ENCODE measurements at regions not wholly inside any gene's neighbourhood (a gene's known extent, or its start where the extent isn't known, plus 50 kb on each side); places are given as distances from the start of the nearest gene placed in this dataset.

GRCh38 chr4:173910891-173911290, 372.6 kb downstream of the FBXO8 start:
- Histone ChIP-seq H2BK15ac (ENCODE audit: low read depth, poor library complexity, severe bottlenecking) (no peak overlapping the region), H3K9me3 (ENCODE audit: control insufficient read depth, low read length) (no peaks in the 10 kb centered on the region), H2BK12ac (ENCODE audit: low read length in 2 of 2) (no peak overlapping the region), H3K18ac (ENCODE audit: low read depth in 1 of 2, low read length in 2 of 2) (no peak overlapping the region), H3K4me3 (ENCODE audit: insufficient read depth in 1 of 2, low read depth in 1 of 2, low read length in 2 of 2) (no peak overlapping the region), H3K4me2 (ENCODE audit: low read length, poor library complexity, severe bottlenecking) (no peak overlapping the region), H3K79me1 (replicated peaks; ENCODE audit: low read length, poor library complexity, severe bottlenecking) (no peaks in the 10 kb centered on the region), H2AFZ (ENCODE audit: low read depth, low read length) (no peak overlapping the region), H3K27ac (ENCODE audit: low read length, poor library complexity, severe bottlenecking) (no peak overlapping the region), H2BK120ac (ENCODE audit: low read depth, low read length) (no peak overlapping the region), H3K9ac (ENCODE audit: low read length) (no peak overlapping the region), H2BK5ac (ENCODE audit: low read depth, low read length, poor library complexity, severe bottlenecking) (no peak overlapping the region), H3K27me3 (ENCODE audit: control insufficient read depth in 1 of 2, insufficient read depth in 1 of 2, low read length in 2 of 2) (no peaks in the 10 kb centered on the region), H3K4me1 (ENCODE audit: control insufficient read depth, insufficient read depth, low read depth, low read length) (no peaks in the 10 kb centered on the region), H3K14ac (ENCODE audit: low read length in 2 of 2) (no peak overlapping the region), H4K8ac (ENCODE audit: low read length) (no peak overlapping the region), H2AK5ac (ENCODE audit: low read length, severe bottlenecking) (no peak overlapping the region), H3K23ac (ENCODE audit: low read length in 2 of 2) (no peak overlapping the region), H3K4ac (ENCODE audit: low read depth in 1 of 2, low read length in 2 of 2) (no peak overlapping the region), H4K91ac (ENCODE audit: low read length) (no peak overlapping the region), H3K36me3 (ENCODE audit: control insufficient read depth in 1 of 2, insufficient read depth in 2 of 2, low read depth in 1 of 2, low read length in 2 of 2) (no peaks in the 10 kb centered on the region)
- 96% methylated on average over 4 of the region's 4 CpGs for WGBS
- DNase-seq = no peak

- H3K27ac ChIP-seq (ENCODE audit: low read length, poor library complexity, severe bottlenecking) = no peak overlapping the region
- H3K9me3 ChIP-seq (ENCODE audit: control insufficient read depth, low read length) = no peaks in the 10 kb centered on the region
- H2AFZ ChIP-seq (ENCODE audit: low read depth, low read length) = no peak overlapping the region
- H3K4ac ChIP-seq (ENCODE audit: low read depth in 1 of 2, low read length in 2 of 2) = no peak overlapping the region
- H2BK12ac ChIP-seq (ENCODE audit: low read length in 2 of 2) = no peak overlapping the region
- H3K79me1 ChIP-seq (replicated peaks; ENCODE audit: low read length, poor library complexity, severe bottlenecking) = no peaks in the 10 kb centered on the region
- no peak overlapping the region for H3K14ac ChIP-seq (ENCODE audit: low read length in 2 of 2)
- no peak for DNase-seq
- H3K4me1 ChIP-seq (ENCODE audit: control insufficient read depth, insufficient read depth, low read depth, low read length) = no peaks in the 10 kb centered on the region
- H4K8ac ChIP-seq (ENCODE audit: low read length) = no peak overlapping the region
- H3K27me3 ChIP-seq (ENCODE audit: control insufficient read depth in 1 of 2, insufficient read depth in 1 of 2, low read length in 2 of 2) = no peaks in the 10 kb centered on the region
- no peak overlapping the region for H3K4me2 ChIP-seq (ENCODE audit: low read length, poor library complexity, severe bottlenecking)
- H4K91ac ChIP-seq (ENCODE audit: low read length) = no peak overlapping the region
- H2AK5ac ChIP-seq (ENCODE audit: low read length, severe bottlenecking) = no peak overlapping the region
- H3K9ac ChIP-seq (ENCODE audit: low read length) = no peak overlapping the region
- no peak overlapping the region for H2BK5ac ChIP-seq (ENCODE audit: low read depth, low read length, poor library complexity, severe bottlenecking)
- H2BK15ac ChIP-seq (ENCODE audit: low read depth, poor library complexity, severe bottlenecking) = no peak overlapping the region
- no peak overlapping the region for H3K18ac ChIP-seq (ENCODE audit: low read depth in 1 of 2, low read length in 2 of 2)
- H3K36me3 ChIP-seq (ENCODE audit: control insufficient read depth in 1 of 2, insufficient read depth in 2 of 2, low read depth in 1 of 2, low read length in 2 of 2) = no peaks in the 10 kb centered on the region
- H2BK120ac ChIP-seq (ENCODE audit: low read depth, low read length) = no peak overlapping the region
- H3K4me3 ChIP-seq (ENCODE audit: insufficient read depth in 1 of 2, low read depth in 1 of 2, low read length in 2 of 2) = no peak overlapping the region
- H3K23ac ChIP-seq (ENCODE audit: low read length in 2 of 2) = no peak overlapping the region
- 95% methylated on average over 3 of the region's 3 CpGs for WGBS
Measured at GRCh38 chr4:173909294-173909693, 374.2 kb downstream of the FBXO8 start.

- Histone ChIP-seq H3K4me3 (ENCODE audit: insufficient read depth in 1 of 2, low read depth in 1 of 2, low read length in 2 of 2) (no peak overlapping the region), H3K18ac (ENCODE audit: low read depth in 1 of 2, low read length in 2 of 2) (no peak overlapping the region), H3K4me2 (ENCODE audit: low read length, poor library complexity, severe bottlenecking) (no peak overlapping the region), H3K4ac (ENCODE audit: low read depth in 1 of 2, low read length in 2 of 2) (no peak overlapping the region), H3K23ac (ENCODE audit: low read length in 2 of 2) (no peak overlapping the region), H4K8ac (ENCODE audit: low read length) (no peak overlapping the region), H3K79me1 (replicated peaks; ENCODE audit: low read length, poor library complexity, severe bottlenecking) (no peaks in the 10 kb centered on the region), H3K9me3 (ENCODE audit: control insufficient read depth, low read length) (no peaks in the 10 kb centered on the region), H3K27ac (ENCODE audit: low read length, poor library complexity, severe bottlenecking) (no peak overlapping the region), H3K36me3 (ENCODE audit: control insufficient read depth in 1 of 2, insufficient read depth in 2 of 2, low read depth in 1 of 2, low read length in 2 of 2) (no peaks in the 10 kb centered on the region), H2BK12ac (ENCODE audit: low read length in 2 of 2) (no peak overlapping the region), H4K91ac (ENCODE audit: low read length) (no peak overlapping the region), H2BK15ac (ENCODE audit: low read depth, poor library complexity, severe bottlenecking) (no peak overlapping the region), H3K27me3 (ENCODE audit: control insufficient read depth in 1 of 2, insufficient read depth in 1 of 2, low read length in 2 of 2) (no peaks in the 10 kb centered on the region), H3K9ac (ENCODE audit: low read length) (no peak overlapping the region), H2BK120ac (ENCODE audit: low read depth, low read length) (no peak overlapping the region), H3K14ac (ENCODE audit: low read length in 2 of 2) (no peak overlapping the region), H2BK5ac (ENCODE audit: low read depth, low read length, poor library complexity, severe bottlenecking) (no peak overlapping the region), H2AFZ (ENCODE audit: low read depth, low read length) (no peak overlapping the region), H2AK5ac (ENCODE audit: low read length, severe bottlenecking) (no peak overlapping the region), H3K4me1 (ENCODE audit: control insufficient read depth, insufficient read depth, low read depth, low read length) (no peaks in the 10 kb centered on the region)
- 100% methylated on average over 1 of the region's 2 CpGs for WGBS
- DNase-seq = no peak
Measured at GRCh38 chr4:173899813-173900212, 369.8 kb upstream of the HAND2 start.

GRCh38 chr4:173891072-173891471, 361.0 kb upstream of the HAND2 start:
- Histone ChIP-seq H3K36me3 (ENCODE audit: control insufficient read depth in 1 of 2, insufficient read depth in 2 of 2, low read depth in 1 of 2, low read length in 2 of 2) (no peaks in the 10 kb centered on the region), H3K18ac (ENCODE audit: low read depth in 1 of 2, low read length in 2 of 2) (no peak overlapping the region), H2BK120ac (ENCODE audit: low read depth, low read length) (no peak overlapping the region), H2BK12ac (ENCODE audit: low read length in 2 of 2) (no peak overlapping the region), H3K4me3 (ENCODE audit: insufficient read depth in 1 of 2, low read depth in 1 of 2, low read length in 2 of 2) (no peak overlapping the region), H4K8ac (ENCODE audit: low read length) (no peak overlapping the region), H3K4me1 (ENCODE audit: control insufficient read depth, insufficient read depth, low read depth, low read length) (no peaks in the 10 kb centered on the region), H3K4me2 (ENCODE audit: low read length, poor library complexity, severe bottlenecking) (no peak overlapping the region), H2AFZ (ENCODE audit: low read depth, low read length) (no peak overlapping the region), H3K27ac (ENCODE audit: low read length, poor library complexity, severe bottlenecking) (no peak overlapping the region), H3K9me3 (ENCODE audit: control insufficient read depth, low read length) (peaks cover 5% of the 10 kb centered on the region), H2BK5ac (ENCODE audit: low read depth, low read length, poor library complexity, severe bottlenecking) (no peak overlapping the region), H3K79me1 (replicated peaks; ENCODE audit: low read length, poor library complexity, severe bottlenecking) (no peaks in the 10 kb centered on the region), H3K14ac (ENCODE audit: low read length in 2 of 2) (no peak overlapping the region), H3K27me3 (ENCODE audit: control insufficient read depth in 1 of 2, insufficient read depth in 1 of 2, low read length in 2 of 2) (no peaks in the 10 kb centered on the region), H2AK5ac (ENCODE audit: low read length, severe bottlenecking) (no peak overlapping the region), H4K91ac (ENCODE audit: low read length) (no peak overlapping the region), H3K9ac (ENCODE audit: low read length) (no peak overlapping the region), H3K4ac (ENCODE audit: low read depth in 1 of 2, low read length in 2 of 2) (no peak overlapping the region), H2BK15ac (ENCODE audit: low read depth, poor library complexity, severe bottlenecking) (no peak overlapping the region), H3K23ac (ENCODE audit: low read length in 2 of 2) (no peak overlapping the region)
- 91% methylated on average over 1 of the region's 3 CpGs for WGBS
- no peak for DNase-seq

All from mesenchymal stem cell (in vitro differentiated cells and primary cell).